Medulla oblongata (tissue), 1 donor: ENCODE measurements at regions not wholly inside any gene's neighbourhood (a gene's known extent, or its start where the extent isn't known, plus 50 kb on each side); places are given as distances from the start of the nearest gene placed in this dataset.

Experiments used
- DNase-seq: peaks from one replicate; pipeline ENCODE4 v3.0.0-alpha.2; 2015; ENCODE audit errors: extremely low spot score

DNA sequence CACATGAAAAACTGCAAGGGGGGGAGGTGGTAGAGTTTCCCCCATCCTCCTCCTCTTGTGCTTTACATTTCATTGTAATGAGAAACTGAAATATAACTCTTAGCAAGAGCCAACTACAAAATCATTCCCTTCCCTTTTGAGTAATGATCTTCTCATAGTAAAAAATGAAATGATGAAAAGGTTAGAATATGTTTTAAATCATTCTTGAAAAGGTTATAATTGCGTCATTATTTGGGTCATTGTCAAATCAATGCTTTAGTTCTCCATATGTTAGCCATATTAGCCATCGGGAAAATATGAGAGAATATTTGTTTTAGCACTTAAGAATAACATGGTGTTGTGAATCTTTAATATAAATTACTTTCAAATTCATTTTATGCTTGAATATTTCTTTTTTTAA lies 1185.0 kb upstream of the CDH18 start:
- DNase-seq, result no peak

GRCh38 chr5:21171038-21171437 lies 1183.0 kb upstream of the CDH18 start:
- no peak for DNase-seq

- no peak for DNase-seq
Measured at GRCh38 chr5:21168557-21168956, 1180.6 kb upstream of the CDH18 start.

GRCh38 chr5:21165344-21165743 lies 1177.3 kb upstream of the CDH18 start:
- no peak for DNase-seq

DNA sequence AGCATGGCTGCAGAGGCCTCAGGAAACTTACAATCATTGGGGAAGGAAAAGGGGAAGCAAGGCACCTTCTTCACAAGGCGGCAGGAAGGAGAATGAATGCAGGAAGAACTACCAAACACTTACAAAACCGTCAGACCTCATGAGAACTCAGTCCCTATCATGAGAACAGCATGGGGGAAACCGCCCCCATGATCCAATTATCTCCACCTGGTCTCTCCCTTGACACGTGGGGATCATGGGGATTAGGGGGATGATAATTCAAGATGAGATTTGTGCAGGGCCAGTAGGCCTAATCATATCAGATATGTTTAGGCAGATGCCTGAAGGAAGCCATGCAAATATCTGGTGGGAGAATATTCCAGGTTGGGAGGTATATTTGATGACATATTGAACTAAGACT lies 1176.4 kb upstream of the CDH18 start:
- DNase-seq, result no peak

DNA sequence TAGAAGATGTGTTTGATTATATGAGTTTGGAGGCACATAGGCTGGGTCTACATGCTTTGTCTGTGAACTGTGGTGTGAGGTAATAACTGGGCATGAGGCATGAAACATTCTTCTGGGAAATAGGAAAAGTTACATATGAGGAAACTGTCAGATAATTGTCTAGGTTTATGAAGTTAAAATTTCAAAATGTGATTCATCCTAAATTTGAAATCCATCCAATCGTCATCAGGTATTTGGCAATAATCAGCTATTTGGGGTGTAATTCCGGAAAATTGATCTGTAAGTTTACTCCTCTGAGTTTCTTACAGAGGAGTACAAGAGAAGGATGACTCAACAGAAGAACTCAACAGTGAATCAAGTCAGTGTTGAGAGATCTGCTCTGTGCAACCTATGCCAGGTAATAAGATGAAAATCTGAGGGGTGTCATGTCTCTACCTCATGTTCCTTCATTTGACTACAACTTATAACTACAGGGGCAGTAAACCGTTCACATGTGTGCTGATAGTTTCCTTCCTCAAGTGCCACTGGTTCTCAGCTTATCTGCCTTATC lies 1171.6 kb upstream of the CDH18 start:
- no peak for DNase-seq

- DNase-seq, result no peak
Measured at GRCh38 chr5:21154526-21154925, 1166.5 kb upstream of the CDH18 start.

GRCh38 chr5:21152611-21153010 lies 1164.6 kb upstream of the CDH18 start:
- no peak for DNase-seq

DNA sequence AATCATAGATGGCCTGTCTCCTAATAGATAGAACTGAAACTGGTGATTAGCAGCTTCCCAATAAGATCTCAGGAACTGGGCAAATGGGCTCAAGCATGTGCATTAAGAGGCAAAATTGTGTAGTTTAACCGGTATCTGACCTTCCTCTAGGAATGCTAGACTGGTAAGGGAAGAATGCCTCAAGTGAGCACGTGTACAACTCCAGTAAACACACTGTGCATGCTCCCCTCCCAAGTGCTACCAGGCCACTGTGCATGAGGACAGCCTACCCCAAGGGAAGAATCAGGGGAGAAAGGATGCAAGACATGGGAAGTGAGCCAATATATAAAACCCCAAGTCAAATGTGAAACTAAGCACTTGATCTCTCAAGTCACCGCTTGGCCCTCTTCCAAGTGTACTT lies 1157.4 kb upstream of the CDH18 start:
- DNase-seq, result no peak

DNA sequence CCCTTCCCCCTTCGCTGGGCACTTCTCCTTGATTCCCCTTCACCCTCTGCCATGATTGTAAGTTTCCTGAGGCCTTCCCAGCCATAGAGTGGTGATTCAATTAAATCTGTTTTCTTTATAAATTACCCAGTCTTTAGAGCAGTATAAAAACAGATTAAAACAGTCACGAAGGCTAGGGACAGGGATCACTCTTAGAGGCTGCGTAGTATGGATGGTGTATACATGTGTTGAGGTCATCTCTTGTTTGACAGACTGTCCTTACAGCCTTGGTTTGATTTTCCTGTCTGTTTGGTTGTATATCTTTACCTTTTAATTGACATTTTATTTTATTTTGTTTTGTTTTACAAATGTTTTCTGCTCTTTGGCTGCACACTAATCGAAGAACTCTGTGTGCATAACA lies 1155.7 kb upstream of the CDH18 start:
- DNase-seq, result no peak

DNA sequence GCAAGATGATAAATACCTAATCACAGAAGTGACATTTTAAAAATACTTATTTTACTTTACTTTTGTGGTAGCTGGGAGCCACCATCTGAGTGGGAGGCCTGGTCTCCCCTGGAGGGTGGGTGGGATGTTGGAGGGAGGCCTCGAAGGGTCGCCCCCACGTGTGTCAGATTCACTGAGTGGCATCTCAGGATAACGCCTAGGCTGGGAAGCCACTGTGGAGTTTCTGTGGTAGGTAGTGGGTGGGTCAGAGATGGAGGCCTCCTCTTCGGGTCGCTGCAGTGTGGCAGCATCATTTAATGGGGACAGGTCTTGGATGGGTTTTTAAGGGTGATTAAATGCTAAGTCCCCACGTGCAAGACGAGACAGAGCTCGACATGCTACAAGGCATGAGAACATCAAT lies 1154.8 kb upstream of the CDH18 start:
- DNase-seq, result no peak

DNA sequence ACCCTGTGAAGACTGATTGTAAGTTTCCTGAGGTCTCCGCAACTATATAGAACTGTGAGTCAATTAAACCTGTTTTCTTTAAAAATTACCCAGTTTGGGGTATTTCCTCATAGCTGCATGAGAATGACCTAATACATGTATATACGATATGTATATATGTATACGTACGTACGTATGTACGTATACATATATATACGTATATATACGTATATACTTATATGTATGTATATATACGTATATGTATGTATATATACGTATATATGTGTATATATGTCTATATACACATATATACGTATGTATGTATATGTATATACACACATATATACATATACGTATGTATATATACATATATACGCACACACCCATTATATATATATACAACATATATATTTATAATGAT lies 1153.0 kb upstream of the CDH18 start:
- DNase-seq, result no peak

DNA sequence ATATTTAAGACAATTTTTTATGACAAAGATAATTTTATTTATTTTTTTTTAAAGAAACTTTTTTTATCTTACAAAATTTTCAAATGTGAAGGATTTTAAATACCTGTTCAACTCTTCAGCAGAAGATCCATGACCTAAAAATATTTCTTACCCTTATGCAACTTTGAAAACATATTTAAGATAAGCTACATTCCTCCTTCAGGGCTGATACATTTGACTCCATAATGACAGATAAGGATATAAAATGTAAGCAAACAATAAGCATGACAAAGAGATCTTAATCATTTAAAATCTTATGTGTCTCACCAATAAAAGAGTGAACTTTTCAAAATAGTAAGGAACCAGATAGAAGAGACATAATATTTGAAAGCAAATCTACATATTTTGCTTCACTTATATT lies 1138.2 kb upstream of the CDH18 start:
- DNase-seq, result no peak

- DNase-seq, result no peak
Measured at GRCh38 chr5:21125238-21125983, 1137.4 kb upstream of the CDH18 start.

GRCh38 chr5:21121213-21121612 lies 1133.2 kb upstream of the CDH18 start:
- no peak for DNase-seq

DNA sequence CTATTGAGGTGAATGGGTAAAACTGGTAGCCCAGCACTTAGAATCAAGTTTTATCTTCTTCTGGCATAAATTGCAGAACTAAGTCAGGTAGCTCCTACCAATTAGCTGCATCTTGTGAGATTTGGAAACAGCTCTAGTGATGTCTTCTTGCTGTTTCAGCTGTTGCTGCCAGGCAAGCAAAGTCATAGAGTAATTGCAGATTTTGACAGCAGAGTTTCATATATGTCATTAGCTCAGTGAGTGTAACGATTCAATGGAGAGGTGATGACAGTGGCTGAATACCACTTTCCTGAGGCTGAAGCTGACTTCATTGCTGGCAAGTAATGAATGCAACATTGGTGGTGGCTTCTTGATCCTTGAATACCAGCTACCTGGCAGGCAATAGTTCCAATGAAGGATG lies 1109.7 kb upstream of the CDH18 start:
- no peak for DNase-seq

DNA sequence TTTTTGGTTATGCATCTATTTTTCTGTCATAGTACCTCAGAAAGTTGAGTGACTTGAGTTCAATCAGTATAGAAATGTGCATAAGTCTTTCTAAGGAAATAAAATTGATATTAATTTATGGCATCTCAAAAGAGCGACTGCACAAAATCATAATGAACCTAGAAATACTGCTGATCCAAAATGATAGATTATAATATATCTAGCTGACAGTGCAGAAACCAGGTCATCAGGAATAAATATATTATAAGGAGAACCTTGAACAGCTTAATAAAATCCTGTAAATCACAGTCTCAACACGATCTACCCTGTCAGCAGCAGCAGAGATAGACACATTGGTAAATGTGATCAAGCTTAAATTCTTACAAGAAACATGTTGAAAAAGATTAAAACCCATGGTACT lies 1106.6 kb upstream of the CDH18 start:
- no peak for DNase-seq

DNA sequence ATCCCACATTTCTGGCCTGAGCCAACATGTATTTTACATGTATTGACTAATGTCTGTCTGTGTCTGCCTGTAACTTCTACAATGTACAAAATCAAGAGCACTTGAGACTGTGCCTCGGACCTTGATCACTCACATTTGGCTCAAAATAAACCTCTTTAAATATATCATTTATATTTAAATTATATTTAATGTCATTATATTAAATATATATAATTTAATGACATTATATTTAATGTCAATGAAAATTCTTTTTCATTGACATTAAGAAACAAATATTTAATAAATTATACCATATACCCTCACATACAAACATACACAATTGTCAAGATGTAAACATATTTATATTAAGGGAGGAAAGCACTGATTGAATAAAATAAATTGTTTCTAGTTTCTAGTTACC lies 1099.8 kb upstream of the CDH18 start:
- DNase-seq, result no peak

GRCh38 chr5:21085791-21086190 lies 1097.8 kb upstream of the CDH18 start:
- no peak for DNase-seq

- peak; percentile 7 for DNase-seq
Measured at GRCh38 chr5:21071986-21072385, 1084.0 kb upstream of the CDH18 start.

GRCh38 chr5:21071421-21071820 lies 1083.4 kb upstream of the CDH18 start:
- peak; percentile 21 for DNase-seq

GRCh38 chr5:21070858-21071257 lies 1082.9 kb upstream of the CDH18 start:
- no peak for DNase-seq

GRCh38 chr5:21067724-21068123 lies 1079.7 kb upstream of the CDH18 start:
- DNase-seq, result no peak

DNA sequence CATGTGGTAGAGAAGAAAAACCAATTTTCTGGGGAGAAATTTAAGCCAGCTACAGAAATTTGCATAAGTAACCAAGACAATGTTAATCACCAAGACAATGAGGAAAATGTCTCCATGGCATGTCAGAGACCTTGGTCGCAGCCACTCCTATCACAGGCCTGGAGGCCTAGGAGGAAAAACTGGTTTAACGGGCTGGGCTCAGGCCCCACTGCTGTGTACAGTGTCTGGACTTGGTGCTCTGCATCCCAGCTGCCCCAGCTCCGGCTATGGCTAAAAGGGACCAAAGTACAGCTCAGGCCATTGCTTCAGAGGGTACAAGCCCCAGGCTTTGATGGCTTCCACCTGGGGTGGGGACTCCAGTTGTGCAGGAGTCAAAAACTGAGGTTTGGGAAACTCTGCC lies 1075.1 kb upstream of the CDH18 start:
- no peak for DNase-seq
